ENCODE measurements at regions not wholly inside any gene's neighbourhood (a gene's known extent, or its start where the extent isn't known, plus 50 kb on each side); places are given as distances from the start of the nearest gene placed in this dataset.

- Histone ChIP-seq H3K4me1 (no peaks in the 10 kb centered on the region), H3K27me3 (no peaks in the 10 kb centered on the region), H3K27ac (no peak overlapping the region), H3K4me3 (no peak overlapping the region), H3K9me3 (no peaks in the 10 kb centered on the region), H3K36me3 (no peaks in the 10 kb centered on the region)
- TF ChIP-seq POLR2A (IDR thresholded peaks at IDR 0.05): no peak
- no peak for TF ChIP-seq CTCF (IDR thresholded peaks at IDR 0.05)
- intact Hi-C loops (cut with DNase I; ENCODE audit: low total_unique reads): no loop called here
- no peak for DNase-seq
Measured at GRCh38 chr10:128499486-128499885, 373.3 kb upstream of the MKI67 start.

GRCh38 chr10:128499956-128500355 lies 373.7 kb upstream of the MKI67 start:
- H3K27ac ChIP-seq: no peak overlapping the region
- DNase-seq: no peak
- H3K27me3 ChIP-seq: no peaks in the 10 kb centered on the region
- H3K9me3 ChIP-seq: no peaks in the 10 kb centered on the region
- TF ChIP-seq CTCF (IDR thresholded peaks at IDR 0.05) (no peak), POLR2A (IDR thresholded peaks at IDR 0.05) (no peak)
- H3K4me1 ChIP-seq: no peaks in the 10 kb centered on the region
- no peak overlapping the region for H3K4me3 ChIP-seq
- H3K36me3 ChIP-seq: no peaks in the 10 kb centered on the region
- intact Hi-C loops (cut with DNase I; ENCODE audit: low total_unique reads): no loop called here

- TF ChIP-seq POLR2A (IDR thresholded peaks at IDR 0.05) (no peak), CTCF (IDR thresholded peaks at IDR 0.05) (no peak)
- Histone ChIP-seq H3K4me1 (no peaks in the 10 kb centered on the region), H3K9me3 (no peaks in the 10 kb centered on the region), H3K36me3 (no peaks in the 10 kb centered on the region), H3K4me3 (no peak overlapping the region), H3K27me3 (no peaks in the 10 kb centered on the region), H3K27ac (no peak overlapping the region)
- intact Hi-C loops (cut with DNase I; ENCODE audit: low total_unique reads): no loop called here
- no peak for DNase-seq
Measured at GRCh38 chr10:128500642-128501041, 374.4 kb upstream of the MKI67 start.

- TF ChIP-seq CTCF (IDR thresholded peaks at IDR 0.05) (no peak), POLR2A (IDR thresholded peaks at IDR 0.05) (no peak)
- H3K27me3 ChIP-seq: no peaks in the 10 kb centered on the region
- no peak for DNase-seq
- no peak overlapping the region for H3K4me3 ChIP-seq
- H3K4me1 ChIP-seq: no peaks in the 10 kb centered on the region
- H3K27ac ChIP-seq: no peak overlapping the region
- no peaks in the 10 kb centered on the region for H3K9me3 ChIP-seq
- intact Hi-C loops (cut with DNase I; ENCODE audit: low total_unique reads): no loop called here
- H3K36me3 ChIP-seq: no peaks in the 10 kb centered on the region
Measured at GRCh38 chr10:128505346-128505745, 379.1 kb upstream of the MKI67 start.

GRCh38 chr10:128506423-128506822 lies 380.2 kb upstream of the MKI67 start:
- Histone ChIP-seq H3K4me1 (no peaks in the 10 kb centered on the region), H3K9me3 (no peaks in the 10 kb centered on the region), H3K27me3 (no peaks in the 10 kb centered on the region), H3K36me3 (no peaks in the 10 kb centered on the region), H3K4me3 (no peak overlapping the region), H3K27ac (no peak overlapping the region)
- intact Hi-C loops (cut with DNase I; ENCODE audit: low total_unique reads): no loop called here
- TF ChIP-seq POLR2A (IDR thresholded peaks at IDR 0.05): no peak
- no peak for TF ChIP-seq CTCF (IDR thresholded peaks at IDR 0.05)
- DNase-seq: no peak

Measured in uterus (tissue), 3 donors.